Esophagus squamous epithelium (tissue), 5 donors: ENCODE measurements at regions not wholly inside any gene's neighbourhood (a gene's known extent, or its start where the extent isn't known, plus 50 kb on each side); places are given as distances from the start of the nearest gene placed in this dataset.

Experiments
- DNase-seq: peaks from one replicate; lab custom pipeline; 2025; lab: John Stamatoyannopoulos, UW
- H3K27ac ChIP-seq, 4 donors: fragments of 200-600 bp; sonication (generic); one replicate each; pipeline ENCODE4 v1.5.1; 2016 to 2019; ENCODE audit warnings: mild to moderate bottlenecking in 1 of 4
- H3K27me3 ChIP-seq, 4 donors: fragments of 200-600 bp; sonication (generic); 1 replicate in 3 of 4; 2 replicates in 1 of 4; pipeline versions ENCODE4 v1.5.1 to v1.6.0; 2017 to 2021; ENCODE audit warnings: antibody characterized with exemption in 1 of 4
- H3K36me3 ChIP-seq, 3 donors: fragments of 200-600 bp; sonication (generic); one replicate each; pipeline ENCODE4 v1.5.1; 2016 to 2019
- H3K4me1 ChIP-seq, 3 donors: fragments of 200-600 bp; sonication (generic); one replicate each; pipeline ENCODE4 v1.5.1; 2017 to 2019
- H3K4me3 ChIP-seq, 4 donors: fragments of 200-600 bp; sonication (generic); 1 replicate in 3 of 4; 2 replicates in 1 of 4; pipeline ENCODE4 v1.5.1; 2016 to 2019; ENCODE audit warnings: mild to moderate bottlenecking in 2 of 4, moderate library complexity in 1 of 4
- H3K9me3 ChIP-seq, 3 donors: fragments of 200-600 bp; sonication (generic); one replicate each; pipeline ENCODE4 v1.5.1; 2016 to 2019
- POLR2A ChIP-seq, 4 donors: fragments of 450-650 bp; IDR thresholded peaks; one replicate each; pipeline ENCODE4 v1.6.1; 2017; ENCODE audit warnings: antibody characterized with exemption in 4 of 4, mild to moderate bottlenecking in 4 of 4, moderate library complexity in 3 of 4
- WGBS, 2 donors: methylation state at CpG; one replicate each; pipeline ENCODE4 v1.1.5; 2018; 5-methylcytosine and 5-hydroxymethylcytosine counted together
- intact Hi-C: fragments of 100-400 bp; cut with DNase I; formaldehyde crosslinking; loops from one replicate; pipeline ENCODE4 v1.15.0; 2022
- TF ChIP-seq, protein P1 (sequence below), 6 experiments: fragments of 450-650 bp in 4 of 6; fragments of 200-600 bp in 2 of 6; sonication (generic) in 2 of 6; IDR thresholded peaks; one replicate each; pipeline ENCODE4 v1.5.1; 2016 to 2019; ENCODE audit warnings: antibody characterized with exemption in 6 of 6, mild to moderate bottlenecking in 4 of 6, moderate library complexity in 4 of 6
- donor health status: DM: yes; HTN: yes; CAD: no.

GRCh38 chr3:22661121-22661700 is 541.9 kb upstream of the UBE2E2 start:
- no peaks in the 10 kb centered on the region for H3K4me1 ChIP-seq
- no peak for DNase-seq
- TF ChIP-seq, protein P1, sequence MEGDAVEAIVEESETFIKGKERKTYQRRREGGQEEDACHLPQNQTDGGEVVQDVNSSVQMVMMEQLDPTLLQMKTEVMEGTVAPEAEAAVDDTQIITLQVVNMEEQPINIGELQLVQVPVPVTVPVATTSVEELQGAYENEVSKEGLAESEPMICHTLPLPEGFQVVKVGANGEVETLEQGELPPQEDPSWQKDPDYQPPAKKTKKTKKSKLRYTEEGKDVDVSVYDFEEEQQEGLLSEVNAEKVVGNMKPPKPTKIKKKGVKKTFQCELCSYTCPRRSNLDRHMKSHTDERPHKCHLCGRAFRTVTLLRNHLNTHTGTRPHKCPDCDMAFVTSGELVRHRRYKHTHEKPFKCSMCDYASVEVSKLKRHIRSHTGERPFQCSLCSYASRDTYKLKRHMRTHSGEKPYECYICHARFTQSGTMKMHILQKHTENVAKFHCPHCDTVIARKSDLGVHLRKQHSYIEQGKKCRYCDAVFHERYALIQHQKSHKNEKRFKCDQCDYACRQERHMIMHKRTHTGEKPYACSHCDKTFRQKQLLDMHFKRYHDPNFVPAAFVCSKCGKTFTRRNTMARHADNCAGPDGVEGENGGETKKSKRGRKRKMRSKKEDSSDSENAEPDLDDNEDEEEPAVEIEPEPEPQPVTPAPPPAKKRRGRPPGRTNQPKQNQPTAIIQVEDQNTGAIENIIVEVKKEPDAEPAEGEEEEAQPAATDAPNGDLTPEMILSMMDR (IDR thresholded peaks at IDR 0.05), result no peak
- no peak for TF ChIP-seq POLR2A (IDR thresholded peaks at IDR 0.05)
- WGBS, 2 donors, result 64 to 66% methylated on average over 2 of the region's 2 CpGs
- no peak overlapping the region for H3K27ac ChIP-seq
- no peaks in the 10 kb centered on the region for H3K36me3 ChIP-seq
- H3K9me3 ChIP-seq, result no peaks in the 10 kb centered on the region
- intact Hi-C loops, result no loop called here
- no peak overlapping the region for H3K4me3 ChIP-seq
- H3K27me3 ChIP-seq, result no peaks in the 10 kb centered on the region

- 58 to 69% methylated on average over 2 of the region's 2 CpGs for WGBS, 2 donors
- DNase-seq, result no peak
- H3K4me1 ChIP-seq, result no peaks in the 10 kb centered on the region
- intact Hi-C loops, result no loop called here
- H3K9me3 ChIP-seq, result no peaks in the 10 kb centered on the region
- TF ChIP-seq, protein P1 (IDR thresholded peaks at IDR 0.05), result no peak
- TF ChIP-seq POLR2A (IDR thresholded peaks at IDR 0.05), result no peak
- no peaks in the 10 kb centered on the region for H3K36me3 ChIP-seq
- H3K27ac ChIP-seq, result no peak overlapping the region
- H3K4me3 ChIP-seq, result no peak overlapping the region
- no peaks in the 10 kb centered on the region for H3K27me3 ChIP-seq
These were observed 537.6 kb upstream of the UBE2E2 start for GRCh38 chr3:22665528-22665927.

DNA sequence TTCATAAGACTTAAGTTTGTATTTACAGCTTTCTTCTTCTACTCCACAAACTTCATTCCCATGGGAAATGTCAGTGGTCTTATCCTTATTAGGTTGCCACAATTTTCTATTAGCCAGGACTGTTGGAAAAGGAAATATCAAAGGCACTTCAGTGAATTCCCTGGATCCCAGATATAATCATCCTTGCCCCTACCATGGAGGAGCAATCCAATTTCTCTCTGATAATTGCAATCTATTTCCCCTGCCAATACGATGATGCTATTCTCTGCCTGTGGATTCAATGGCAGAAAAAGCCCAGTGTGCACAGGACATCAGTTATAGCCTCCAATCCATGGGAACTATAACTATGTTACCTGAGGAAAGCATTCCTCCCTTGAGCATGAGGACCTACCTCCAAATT is 536.4 kb upstream of the UBE2E2 start:
- Histone ChIP-seq H3K36me3 (no peaks in the 10 kb centered on the region), H3K27ac (no peak overlapping the region), H3K27me3 (no peaks in the 10 kb centered on the region), H3K4me3 (no peak overlapping the region), H3K9me3 (no peaks in the 10 kb centered on the region), H3K4me1 (no peaks in the 10 kb centered on the region)
- DNase-seq, result no peak
- 30 to 50% methylated on average over 1 of the region's 1 CpG for WGBS, 2 donors
- TF ChIP-seq, protein P1 (IDR thresholded peaks at IDR 0.05), result no peak
- no peak for TF ChIP-seq POLR2A (IDR thresholded peaks at IDR 0.05)
- intact Hi-C loops, result no loop called here

GRCh38 chr3:22671848-22672247 is 531.3 kb upstream of the UBE2E2 start:
- Histone ChIP-seq H3K4me3 (no peak overlapping the region), H3K36me3 (no peaks in the 10 kb centered on the region), H3K27me3 (no peaks in the 10 kb centered on the region), H3K4me1 (no peaks in the 10 kb centered on the region), H3K9me3 (no peaks in the 10 kb centered on the region), H3K27ac (no peak overlapping the region)
- intact Hi-C loops, result no loop called here
- 59 to 65% methylated on average over 1 of the region's 1 CpG for WGBS, 2 donors
- no peak for DNase-seq
- TF ChIP-seq, protein P1 (IDR thresholded peaks at IDR 0.05), result no peak

- TF ChIP-seq, protein P1 (IDR thresholded peaks at IDR 0.05), result no peak
- no peak for TF ChIP-seq POLR2A (IDR thresholded peaks at IDR 0.05)
- no peaks in the 10 kb centered on the region for H3K27me3 ChIP-seq
- no peaks in the 10 kb centered on the region for H3K4me1 ChIP-seq
- H3K4me3 ChIP-seq, result no peak overlapping the region
- no peaks in the 10 kb centered on the region for H3K36me3 ChIP-seq
- intact Hi-C loops, result no loop called here
- no peaks in the 10 kb centered on the region for H3K9me3 ChIP-seq
- H3K27ac ChIP-seq, result no peak overlapping the region
- DNase-seq, result no peak
- 32 to 58% methylated on average over 3 of the region's 3 CpGs for WGBS, 2 donors
These were observed 518.4 kb upstream of the UBE2E2 start for GRCh38 chr3:22684739-22685138.
